Renal cortical epithelial cell (primary cell): ENCODE measurements at regions not wholly inside any gene's neighbourhood (a gene's known extent, or its start where the extent isn't known, plus 50 kb on each side); places are given as distances from the start of the nearest gene placed in this dataset.
"Not testable (repeated sequence)": the region's sequence is repeated elsewhere in the genome, so short reads cannot be mapped to it uniquely, and the experiment has no call there.

Experiments
- DNase-seq: peaks from one replicate; pipeline ENCODE4 v3.0.0-alpha.2; 2011; ENCODE audit warnings: low read depth

GRCh38 chr6:121688974-121689373, 253.5 kb downstream of the GJA1 start:
- no peak for DNase-seq

GRCh38 chr6:121691126-121691551, 255.7 kb downstream of the GJA1 start:
- no peak for DNase-seq

GRCh38 chr6:121694389-121694788, 258.9 kb downstream of the GJA1 start:
- no peak for DNase-seq

DNA sequence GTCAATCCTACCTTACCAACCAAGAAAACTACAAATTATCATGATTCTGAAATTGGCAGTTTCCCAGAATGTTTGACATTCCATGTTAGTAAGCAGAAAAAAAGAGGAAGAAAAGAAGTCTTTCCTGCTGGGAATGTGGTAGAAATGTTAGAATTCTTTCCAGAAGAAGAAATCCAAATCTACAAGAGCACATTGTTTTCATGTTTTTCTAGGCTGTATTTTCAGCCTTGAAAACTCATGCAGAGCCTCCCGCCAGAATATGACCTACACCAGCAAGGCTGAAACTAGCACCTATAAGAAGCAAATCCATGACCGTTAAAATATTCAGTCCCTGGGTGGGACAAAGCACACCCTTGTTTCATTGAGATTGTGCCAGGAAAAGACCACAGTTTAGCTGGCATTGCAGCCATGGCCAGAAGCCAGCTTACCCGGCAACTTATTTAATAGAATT, 259.4 kb downstream of the GJA1 start:
- peak; percentile 23 for DNase-seq

GRCh38 chr6:121695329-121695728, 259.9 kb downstream of the GJA1 start:
- DNase-seq = no peak

DNA sequence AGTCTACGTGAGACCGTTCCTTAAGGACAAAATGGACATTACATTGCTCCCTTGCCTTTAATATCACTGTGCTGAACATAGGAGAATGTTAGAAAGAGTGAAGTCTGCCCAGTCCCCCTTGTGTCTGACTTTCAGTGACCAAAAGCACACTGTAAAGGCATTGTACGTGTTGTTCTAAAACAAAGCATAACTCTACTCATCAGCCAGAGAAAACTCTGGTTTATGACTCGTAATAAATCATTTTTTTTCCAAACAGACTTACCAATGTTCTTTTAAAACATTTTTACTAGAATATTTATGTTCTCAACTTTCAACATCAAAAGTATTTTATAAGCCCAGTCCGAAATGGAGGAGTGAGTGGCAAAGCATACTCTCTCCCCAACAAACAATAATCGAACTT, 262.5 kb downstream of the GJA1 start:
- DNase-seq = no peak

DNA sequence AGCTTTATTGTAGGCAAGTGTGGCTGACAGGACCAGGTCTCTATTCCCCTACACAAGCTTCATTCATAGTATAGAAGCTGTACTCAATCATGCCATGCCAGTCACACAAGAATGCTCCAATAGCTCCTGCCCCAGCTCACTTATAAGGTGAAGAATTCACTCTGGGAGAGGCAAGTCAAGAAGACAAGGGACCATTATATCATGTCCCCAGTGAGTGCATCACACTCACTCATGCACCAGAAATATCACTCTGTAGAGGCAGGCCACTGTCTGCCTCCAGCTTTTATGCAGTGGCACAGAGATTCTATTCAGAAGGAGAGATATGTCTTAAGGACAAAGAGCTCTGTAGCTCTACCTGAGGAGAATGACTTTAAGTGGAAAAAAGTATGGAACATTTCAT, 263.2 kb downstream of the GJA1 start:
- no peak for DNase-seq

GRCh38 chr6:121703129-121703528, 267.7 kb downstream of the GJA1 start:
- DNase-seq = not testable (repeated sequence)

DNA sequence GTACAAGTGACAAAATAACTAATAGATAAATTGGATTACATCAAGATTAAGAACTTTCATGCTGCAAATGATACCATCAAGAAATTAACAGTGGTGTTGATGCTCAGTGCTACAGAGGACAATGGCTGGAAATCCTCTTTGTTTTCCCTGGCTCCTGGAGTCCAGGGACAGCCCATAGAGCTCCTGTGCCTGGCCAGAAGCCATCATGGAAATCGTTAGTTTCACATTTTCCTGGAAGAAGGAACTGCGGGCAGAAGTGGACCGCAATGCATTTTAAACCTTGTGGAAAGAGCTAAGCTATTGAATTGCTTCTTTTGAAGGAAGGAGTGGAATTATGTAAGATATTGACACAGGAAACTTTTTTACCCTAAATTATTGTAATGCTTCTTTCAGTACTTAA, 276.0 kb downstream of the GJA1 start:
- no peak for DNase-seq

GRCh38 chr6:121717686-121718085, 282.2 kb downstream of the GJA1 start:
- DNase-seq = no peak

DNA sequence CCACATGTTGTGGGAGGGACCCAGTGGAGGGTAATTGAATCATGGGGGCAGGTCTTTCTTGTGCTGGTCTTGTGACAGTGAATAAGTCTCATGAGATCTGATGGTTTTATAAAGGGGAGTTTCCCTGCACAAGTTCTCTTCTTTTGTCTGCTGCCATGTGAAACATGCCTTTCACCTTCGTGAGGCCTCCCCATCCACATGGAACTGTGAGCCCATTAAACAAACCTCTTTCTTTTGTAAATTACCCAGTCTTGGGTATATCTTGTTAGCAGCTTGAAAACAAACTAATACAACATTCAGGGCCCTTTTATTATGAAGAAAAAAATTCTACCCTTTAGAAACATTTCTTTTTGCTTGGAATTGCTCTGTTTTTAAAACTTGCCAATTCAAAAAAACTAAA, 285.4 kb downstream of the GJA1 start:
- DNase-seq = not testable (repeated sequence)

DNA sequence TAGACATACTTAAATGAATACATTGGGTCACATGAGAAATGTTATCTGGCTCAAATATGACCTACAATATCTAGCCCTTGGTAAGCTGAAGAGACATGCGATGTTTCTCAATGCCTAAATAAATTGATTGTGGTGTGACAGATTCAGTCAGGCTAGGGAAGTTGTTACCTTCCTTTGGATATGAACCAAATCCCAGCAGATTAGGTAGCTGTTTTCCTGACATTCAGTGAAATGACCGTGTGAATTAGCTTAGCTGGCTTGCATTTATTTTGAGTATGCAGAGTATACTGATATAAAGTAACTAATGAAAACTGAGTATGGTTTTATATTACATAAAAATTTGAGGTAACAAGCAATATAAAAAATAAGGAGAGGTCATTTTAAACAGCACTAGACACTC, 288.2 kb downstream of the GJA1 start:
- no peak for DNase-seq

GRCh38 chr6:121724576-121724975, 289.1 kb downstream of the GJA1 start:
- DNase-seq = no peak

DNA sequence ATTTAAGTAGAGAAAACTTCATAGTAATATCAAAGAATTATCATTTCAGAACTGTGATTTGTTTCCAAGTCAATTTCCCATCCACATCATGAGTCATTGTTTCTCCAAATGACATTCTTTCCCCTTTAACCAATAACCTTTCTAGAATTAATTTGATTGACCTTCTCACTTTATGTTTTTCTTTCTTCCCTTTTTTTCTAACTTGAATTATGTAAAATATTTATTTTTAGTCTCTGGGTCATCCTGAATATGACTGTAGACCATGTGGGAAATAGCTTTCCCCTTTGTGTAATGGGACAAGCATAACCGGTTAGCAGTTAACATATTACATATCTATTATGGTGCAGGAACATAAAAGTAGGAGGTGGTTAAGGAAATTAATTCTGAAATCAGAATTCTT, 291.1 kb downstream of the GJA1 start:
- DNase-seq = no peak

GRCh38 chr6:121730616-121731015, 295.2 kb downstream of the GJA1 start:
- DNase-seq = no peak

DNA sequence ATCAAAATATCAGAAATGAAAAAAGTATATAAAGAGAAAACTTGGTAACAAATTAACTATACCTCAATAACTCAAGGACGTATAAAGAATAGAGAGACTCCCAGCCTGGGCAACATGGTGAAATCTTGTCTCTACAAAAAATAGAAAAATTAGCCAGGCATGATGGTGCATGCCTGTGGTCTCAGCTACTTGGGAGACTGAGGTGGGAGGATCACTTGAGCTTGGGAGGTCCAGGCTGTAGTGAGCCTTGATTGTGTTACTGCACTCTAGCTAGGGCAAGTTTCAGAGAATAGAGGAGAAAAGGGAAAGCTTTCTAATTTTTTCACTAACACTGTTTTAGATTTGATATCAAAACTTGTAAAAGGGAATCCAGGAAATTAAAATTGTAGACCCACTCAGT, 295.9 kb downstream of the GJA1 start:
- no peak for DNase-seq

- no peak for DNase-seq
Measured at GRCh38 chr6:121732641-121733040, 297.2 kb downstream of the GJA1 start.

DNA sequence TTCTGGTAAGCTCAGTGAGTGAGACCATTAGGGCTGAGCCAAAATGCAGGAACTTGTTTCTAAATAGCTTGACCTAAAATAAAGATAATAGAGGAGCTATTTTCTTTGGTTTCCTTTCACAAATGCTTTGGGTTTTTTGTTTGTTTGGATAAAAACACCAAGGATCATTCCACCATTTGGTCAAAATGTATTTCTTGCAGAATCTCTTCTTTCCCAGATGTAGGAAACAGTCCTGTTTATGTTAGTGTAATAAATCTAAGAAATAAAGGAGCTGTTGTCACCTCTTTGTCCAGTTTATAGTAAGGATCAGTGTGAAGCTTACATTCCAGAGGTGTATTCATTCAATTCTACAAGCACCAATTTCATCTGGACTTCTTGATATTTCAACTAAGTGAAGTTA, 297.8 kb downstream of the GJA1 start:
- no peak for DNase-seq

DNA sequence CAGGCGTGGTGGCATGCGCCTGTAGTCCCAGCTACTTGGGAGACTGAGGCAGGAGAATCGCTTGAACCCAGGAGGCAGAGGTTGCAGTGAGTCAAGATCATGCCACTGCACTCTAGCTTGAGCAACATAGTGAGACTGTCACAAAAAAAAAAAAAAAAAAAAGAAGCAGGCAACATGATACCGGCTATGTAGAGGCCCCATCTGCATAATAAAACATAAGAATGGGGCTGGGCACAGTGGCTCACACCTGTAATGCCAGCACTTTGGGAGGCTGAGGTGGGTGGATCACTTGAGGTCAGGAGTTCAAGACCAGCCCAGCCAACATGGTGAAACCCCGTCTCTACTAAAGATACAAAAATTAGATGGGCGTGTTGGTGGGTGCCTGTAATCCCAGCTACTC, 304.7 kb downstream of the GJA1 start:
- not testable (repeated sequence) for DNase-seq

DNA sequence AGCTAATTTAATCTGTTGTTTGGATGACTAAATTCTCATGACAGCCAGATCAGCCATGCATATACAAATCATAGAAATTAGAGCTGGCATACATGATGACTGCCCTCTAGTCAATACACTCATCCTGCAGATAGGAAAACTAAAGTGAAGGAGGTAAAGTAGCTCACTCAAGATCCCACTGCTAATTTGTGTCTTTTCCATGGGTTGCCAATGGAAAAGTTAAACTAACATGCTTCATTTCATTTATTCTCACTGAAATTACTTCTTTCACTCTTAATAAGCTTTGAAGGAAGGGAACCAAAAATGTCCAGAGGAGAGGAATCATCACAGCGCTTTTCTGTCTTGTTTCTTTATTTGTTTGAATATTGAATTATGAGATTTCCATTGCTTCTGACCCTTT, 308.2 kb downstream of the GJA1 start:
- no peak for DNase-seq

DNA sequence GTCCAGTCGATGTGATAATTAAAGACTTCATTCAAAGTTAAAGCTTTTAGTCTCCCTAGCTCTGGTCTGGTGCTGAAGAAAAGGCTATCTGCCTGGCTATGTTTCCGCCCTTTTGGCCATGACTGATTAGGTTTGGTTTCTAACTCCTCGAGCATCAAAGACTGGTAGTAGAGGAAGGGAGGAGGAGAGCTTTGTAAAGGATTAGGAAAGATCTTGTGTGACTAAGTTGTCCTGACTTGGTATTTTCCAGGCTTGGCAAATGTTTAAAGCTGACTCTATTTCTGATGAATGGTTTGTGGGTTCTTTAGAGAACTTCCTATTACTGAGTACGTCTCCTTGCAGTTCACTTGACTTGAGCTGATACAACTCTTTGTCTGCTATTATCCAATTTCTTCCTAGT, 312.9 kb downstream of the GJA1 start:
- peak; percentile 80 for DNase-seq

DNA sequence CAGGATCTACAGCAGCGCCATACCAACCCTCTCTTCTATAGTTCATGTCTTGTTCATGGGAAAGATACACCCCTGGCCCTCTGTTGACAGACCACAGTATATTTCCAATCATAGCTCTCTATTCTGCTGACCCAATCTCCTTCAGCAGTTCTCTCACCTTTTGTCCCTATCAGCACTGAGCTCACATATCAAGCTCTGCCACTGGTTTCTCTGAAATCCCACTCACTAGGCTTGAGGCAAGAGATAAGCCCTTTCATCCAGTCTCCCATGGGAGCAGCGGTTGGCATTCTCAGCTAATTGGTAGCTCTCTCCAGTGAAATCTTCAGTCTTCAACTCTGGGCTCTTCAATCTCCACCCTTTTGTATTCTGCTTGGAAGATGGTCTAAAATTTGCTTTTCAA, 313.4 kb downstream of the GJA1 start:
- DNase-seq = no peak

GRCh38 chr6:121755485-121755884, 320.0 kb downstream of the GJA1 start:
- no peak for DNase-seq

GRCh38 chr6:121756666-121757065, 321.2 kb downstream of the GJA1 start:
- no peak for DNase-seq

GRCh38 chr6:121759370-121759769, 323.9 kb downstream of the GJA1 start:
- no peak for DNase-seq
